Neural crest cell (in vitro differentiated cells): ENCODE measurements at regions not wholly inside any gene's neighbourhood (a gene's known extent, or its start where the extent isn't known, plus 50 kb on each side); places are given as distances from the start of the nearest gene placed in this dataset.

Experiments
- DNase-seq: peaks from one replicate; pipeline ENCODE4 v3.0.0; 2021; ENCODE audit warnings: low read depth, mixed read lengths, low spot score
- H3K27ac Mint-ChIP-seq: one replicate; pipeline ENCODE4 v1.8.0; 2021; ENCODE audit warnings: mild to moderate bottlenecking, mixed read lengths; ENCODE audit not compliant: unreplicated experiment
- H3K27me3 Mint-ChIP-seq: 2 replicates; pipeline ENCODE4 v1.8.0; 2021; ENCODE audit warnings: low read depth, mild to moderate bottlenecking, mixed read lengths
- H3K36me3 Mint-ChIP-seq: 2 replicates; pipeline ENCODE4 v1.8.0; 2021; ENCODE audit warnings: low read depth, mild to moderate bottlenecking, mixed read lengths
- H3K4me1 Mint-ChIP-seq: 2 replicates; pipeline ENCODE4 v1.8.0; 2021; ENCODE audit warnings: mixed read lengths
- H3K4me3 Mint-ChIP-seq: one replicate; pipeline ENCODE4 v1.8.0; 2021; ENCODE audit warnings: mild to moderate bottlenecking, mixed read lengths
- H3K9me3 Mint-ChIP-seq: 2 replicates; pipeline ENCODE4 v1.8.0; 2021; ENCODE audit warnings: mixed read lengths
- TF ChIP-seq, protein P1 (sequence below): fragments of 200-600 bp; sonication (generic); conservative IDR thresholded peaks from 2 replicates; pipeline ENCODE4 v1.5.0; 2021; ENCODE audit warnings: antibody characterized with exemption, mild to moderate bottlenecking

- Mint-ChIP-seq H3K27me3 (no peaks in the 10 kb centered on the region), H3K36me3 (peaks cover 5% of the 10 kb centered on the region), H3K27ac (no peak overlapping the region), H3K4me3 (no peak overlapping the region), H3K4me1 (peaks cover 14% of the 10 kb centered on the region), H3K9me3 (peaks cover 10% of the 10 kb centered on the region)
- no peak for DNase-seq
- TF ChIP-seq, protein P1, sequence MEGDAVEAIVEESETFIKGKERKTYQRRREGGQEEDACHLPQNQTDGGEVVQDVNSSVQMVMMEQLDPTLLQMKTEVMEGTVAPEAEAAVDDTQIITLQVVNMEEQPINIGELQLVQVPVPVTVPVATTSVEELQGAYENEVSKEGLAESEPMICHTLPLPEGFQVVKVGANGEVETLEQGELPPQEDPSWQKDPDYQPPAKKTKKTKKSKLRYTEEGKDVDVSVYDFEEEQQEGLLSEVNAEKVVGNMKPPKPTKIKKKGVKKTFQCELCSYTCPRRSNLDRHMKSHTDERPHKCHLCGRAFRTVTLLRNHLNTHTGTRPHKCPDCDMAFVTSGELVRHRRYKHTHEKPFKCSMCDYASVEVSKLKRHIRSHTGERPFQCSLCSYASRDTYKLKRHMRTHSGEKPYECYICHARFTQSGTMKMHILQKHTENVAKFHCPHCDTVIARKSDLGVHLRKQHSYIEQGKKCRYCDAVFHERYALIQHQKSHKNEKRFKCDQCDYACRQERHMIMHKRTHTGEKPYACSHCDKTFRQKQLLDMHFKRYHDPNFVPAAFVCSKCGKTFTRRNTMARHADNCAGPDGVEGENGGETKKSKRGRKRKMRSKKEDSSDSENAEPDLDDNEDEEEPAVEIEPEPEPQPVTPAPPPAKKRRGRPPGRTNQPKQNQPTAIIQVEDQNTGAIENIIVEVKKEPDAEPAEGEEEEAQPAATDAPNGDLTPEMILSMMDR = no peak
Measured at GRCh38 chr18:68431922-68432198, 283.0 kb downstream of the TMX3 start.

- peaks cover 6% of the 10 kb centered on the region for H3K9me3 Mint-ChIP-seq
- no peak overlapping the region for H3K27ac Mint-ChIP-seq
Measured at GRCh38 chr18:68431111-68431921, 283.6 kb downstream of the TMX3 start.

DNA sequence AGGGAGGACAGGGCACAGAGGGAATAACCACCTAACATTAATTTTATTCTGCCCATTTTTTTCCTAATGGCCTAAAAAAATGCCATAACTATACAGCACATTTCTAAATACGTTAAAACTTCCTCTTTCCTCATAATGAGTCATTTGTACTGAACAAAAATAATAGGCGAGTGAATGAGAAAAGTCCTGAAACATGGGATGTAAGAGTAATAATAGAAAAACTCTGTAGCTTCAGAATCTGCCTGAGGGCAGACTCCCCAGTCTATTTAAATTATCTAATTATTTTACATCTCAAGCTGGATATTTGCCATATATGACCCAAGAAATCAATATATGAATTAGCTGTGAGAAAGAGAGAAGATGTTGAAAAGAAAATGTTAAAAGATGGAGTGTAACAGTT is 285.1 kb downstream of the TMX3 start:
- no peaks in the 10 kb centered on the region for H3K36me3 Mint-ChIP-seq
- no peak overlapping the region for H3K27ac Mint-ChIP-seq
- TF ChIP-seq, protein P1 = no peak
- H3K4me3 Mint-ChIP-seq = no peak overlapping the region
- H3K4me1 Mint-ChIP-seq = peaks cover 10% of the 10 kb centered on the region
- no peaks in the 10 kb centered on the region for H3K27me3 Mint-ChIP-seq
- peaks cover 2% of the 10 kb centered on the region for H3K9me3 Mint-ChIP-seq
- no peak for DNase-seq

More at GRCh38 chr18:68431111-68431921, 283.6 kb downstream of the TMX3 start:
- Mint-ChIP-seq H3K4me1 (peaks cover 12% of the 10 kb centered on the region), H3K4me3 (no peak overlapping the region), H3K27me3 (no peaks in the 10 kb centered on the region), H3K36me3 (peaks cover 1% of the 10 kb centered on the region)
- DNase-seq = no peak
- TF ChIP-seq, protein P1 = no peak

GRCh38 chr18:68429111-68429510 is 285.8 kb downstream of the TMX3 start:
- Mint-ChIP-seq H3K27ac (no peak overlapping the region), H3K4me1 (peaks cover 10% of the 10 kb centered on the region), H3K4me3 (no peak overlapping the region), H3K9me3 (peaks cover 2% of the 10 kb centered on the region), H3K36me3 (no peaks in the 10 kb centered on the region), H3K27me3 (no peaks in the 10 kb centered on the region)
- TF ChIP-seq, protein P1 = no peak
- no peak for DNase-seq

GRCh38 chr18:68428661-68429060 is 286.2 kb downstream of the TMX3 start:
- H3K27me3 Mint-ChIP-seq = no peaks in the 10 kb centered on the region
- DNase-seq = no peak
- peaks cover 10% of the 10 kb centered on the region for H3K4me1 Mint-ChIP-seq
- no peak overlapping the region for H3K4me3 Mint-ChIP-seq
- H3K9me3 Mint-ChIP-seq = no peaks in the 10 kb centered on the region
- no peak overlapping the region for H3K27ac Mint-ChIP-seq
- TF ChIP-seq, protein P1 = no peak
- H3K36me3 Mint-ChIP-seq = no peaks in the 10 kb centered on the region
